Suppressor macrophage treated with lipopolysaccharide for 4 hours (primary cell): ENCODE measurements at regions not wholly inside any gene's neighbourhood (a gene's known extent, or its start where the extent isn't known, plus 50 kb on each side); places are given as distances from the start of the nearest gene placed in this dataset.

Experiments used
- DNase-seq: peaks from one replicate; pipeline ENCODE4 v3.0.0-alpha.2; 2020

- no peak for DNase-seq
Observed at GRCh38 chr19:28834996-28835395, 378.0 kb downstream of the UQCRFS1 start.

- no peak for DNase-seq
Observed at GRCh38 chr19:28831462-28831861, 381.5 kb downstream of the UQCRFS1 start.

GRCh38 chr19:28829762-28830161, 383.2 kb downstream of the UQCRFS1 start:
- DNase-seq: no peak

GRCh38 chr19:28829359-28829758, 383.6 kb downstream of the UQCRFS1 start:
- no peak for DNase-seq

- no peak for DNase-seq
Observed at GRCh38 chr19:28828276-28828870, 384.6 kb downstream of the UQCRFS1 start.

- DNase-seq: no peak
Observed at GRCh38 chr19:28827382-28827781, 385.6 kb downstream of the UQCRFS1 start.

GRCh38 chr19:28823338-28823961, 389.5 kb downstream of the UQCRFS1 start:
- no peak for DNase-seq

- no peak for DNase-seq
Observed at GRCh38 chr19:28820289-28820688, 392.7 kb downstream of the UQCRFS1 start.

GRCh38 chr19:28815257-28815656, 397.7 kb downstream of the UQCRFS1 start:
- DNase-seq: no peak

GRCh38 chr19:28794301-28794700, 418.6 kb downstream of the UQCRFS1 start:
- peak; percentile 0 for DNase-seq

GRCh38 chr19:28793391-28794168, 419.4 kb downstream of the UQCRFS1 start:
- no peak for DNase-seq

- DNase-seq: no peak
Observed at GRCh38 chr19:28785971-28786370, 427.0 kb downstream of the UQCRFS1 start.

- no peak for DNase-seq
Observed at GRCh38 chr19:28764066-28764465, 448.9 kb downstream of the UQCRFS1 start.

- DNase-seq: no peak
Observed at GRCh38 chr19:28746478-28746877, 466.5 kb downstream of the UQCRFS1 start.

GRCh38 chr19:28744943-28745342, 468.0 kb downstream of the UQCRFS1 start:
- no peak for DNase-seq

GRCh38 chr19:28744014-28744413, 468.9 kb downstream of the UQCRFS1 start:
- DNase-seq: no peak

GRCh38 chr19:28737021-28737895, 475.7 kb downstream of the UQCRFS1 start:
- DNase-seq: peak; percentile 52

GRCh38 chr19:28736528-28736927, 476.4 kb downstream of the UQCRFS1 start:
- DNase-seq: no peak

GRCh38 chr19:28731577-28731976, 481.4 kb downstream of the UQCRFS1 start:
- DNase-seq: no peak

GRCh38 chr19:28730791-28731512, 482.0 kb downstream of the UQCRFS1 start:
- DNase-seq: no peak

- no peak for DNase-seq
Observed at GRCh38 chr19:28727480-28728159, 485.3 kb downstream of the UQCRFS1 start.
